ENCODE measurements at regions not wholly inside any gene's neighbourhood (a gene's known extent, or its start where the extent isn't known, plus 50 kb on each side); places are given as distances from the start of the nearest gene placed in this dataset.
A peak's percentile ranks its signal among the peaks of the same experiment; 100 is the strongest.

DNA sequence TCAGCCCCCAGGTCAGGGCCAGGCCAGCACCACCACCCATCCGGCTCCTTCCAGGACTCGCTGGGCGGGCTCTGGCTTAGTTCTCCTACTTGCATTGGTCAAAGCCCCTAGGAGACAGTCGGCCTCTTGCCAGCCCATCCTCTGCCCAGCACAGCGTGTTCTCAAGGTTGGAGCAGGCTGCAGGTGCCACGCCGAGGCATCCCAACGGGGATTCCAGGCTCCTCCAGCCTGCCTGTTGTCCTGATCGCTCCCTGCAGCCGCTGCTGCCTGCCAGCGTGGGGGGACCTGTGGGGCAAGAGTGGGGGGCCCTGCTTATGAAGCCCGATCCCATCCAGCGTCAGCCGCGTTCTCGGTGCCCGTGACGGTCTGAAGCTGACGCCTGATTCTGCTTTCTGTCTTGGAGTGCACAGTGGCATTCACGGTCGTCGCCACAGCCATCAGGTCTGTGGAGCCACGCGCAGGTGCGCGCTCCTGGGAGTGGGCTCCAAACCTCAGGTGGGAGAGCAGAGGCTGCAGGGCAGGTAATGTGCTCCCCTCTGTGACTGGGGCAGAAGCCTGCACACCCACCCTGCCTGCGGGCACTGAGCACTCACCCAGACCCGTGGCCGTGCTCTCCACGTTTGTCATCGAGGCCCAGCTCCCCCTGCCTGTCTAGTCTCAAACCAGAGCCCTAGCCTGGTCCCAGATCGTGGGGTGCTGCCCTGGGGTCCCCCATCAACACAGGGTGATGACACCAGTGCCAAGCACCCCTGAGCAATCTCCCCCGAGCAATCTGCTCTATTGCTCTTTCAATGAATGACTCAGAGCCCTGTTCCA lies 991.6 kb downstream of the BRD1 start:
- Mint-ChIP-seq H3K4me1 (ENCODE audit: low read depth) (no peaks in the 10 kb centered on the region), H3K36me3 (ENCODE audit: low read depth) (no peaks in the 10 kb centered on the region), H3K27me3 (peaks cover 20% of the 10 kb centered on the region), H3K4me3 (no peak overlapping the region), H3K27ac (no peak overlapping the region), H3K9me3 (peaks cover 21% of the 10 kb centered on the region)
- peak; percentile 14 for DNase-seq

GRCh38 chr22:48835364-48835763 lies 992.3 kb downstream of the BRD1 start:
- H3K27ac Mint-ChIP-seq, result no peak overlapping the region
- H3K4me3 Mint-ChIP-seq, result no peak overlapping the region
- peaks cover 19% of the 10 kb centered on the region for H3K27me3 Mint-ChIP-seq
- peaks cover 21% of the 10 kb centered on the region for H3K9me3 Mint-ChIP-seq
- peak; percentile 9 for DNase-seq
- H3K36me3 Mint-ChIP-seq (ENCODE audit: low read depth), result no peaks in the 10 kb centered on the region
- no peaks in the 10 kb centered on the region for H3K4me1 Mint-ChIP-seq (ENCODE audit: low read depth)

DNA sequence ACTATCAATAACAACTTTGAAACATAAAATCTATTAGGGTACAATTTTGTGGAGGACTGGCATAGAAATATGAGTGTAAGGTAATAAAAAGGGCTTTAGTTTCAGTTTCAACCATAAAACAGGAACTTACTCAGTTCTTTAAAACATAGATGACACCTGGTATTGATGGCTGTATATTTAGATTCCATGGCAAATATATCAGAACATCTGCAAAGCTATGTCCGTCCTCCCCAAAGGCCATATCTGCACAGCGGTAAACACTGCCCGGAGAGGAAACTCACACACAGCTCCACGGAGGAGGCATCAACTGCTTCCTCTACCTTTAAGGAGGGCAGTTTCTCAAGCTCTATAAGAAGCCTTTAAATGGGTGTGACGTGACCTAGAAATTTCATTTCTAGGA lies 993.3 kb downstream of the BRD1 start:
- no peak for DNase-seq
- Mint-ChIP-seq H3K36me3 (ENCODE audit: low read depth) (no peaks in the 10 kb centered on the region), H3K9me3 (peaks cover 21% of the 10 kb centered on the region), H3K4me3 (no peak overlapping the region), H3K4me1 (ENCODE audit: low read depth) (no peaks in the 10 kb centered on the region), H3K27me3 (peaks cover 25% of the 10 kb centered on the region), H3K27ac (no peak overlapping the region)

DNA sequence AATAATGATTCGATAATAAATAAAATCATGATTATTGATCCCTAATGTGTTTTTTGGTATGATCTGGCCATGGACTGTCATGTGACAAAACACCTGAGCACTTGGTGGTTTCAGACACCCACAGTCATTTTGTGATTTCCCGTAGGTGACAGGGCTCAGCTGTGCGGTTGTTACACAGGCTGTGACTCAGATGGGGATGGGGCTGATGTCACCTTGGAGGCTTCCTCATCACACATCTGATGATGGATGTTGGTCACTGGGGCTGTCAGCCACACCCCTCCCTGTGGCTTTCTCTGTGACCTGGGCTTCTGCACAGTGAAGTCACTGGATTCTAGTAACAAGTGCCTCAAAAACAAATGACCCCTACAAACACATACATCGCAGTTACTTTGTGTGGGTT lies 995.1 kb downstream of the BRD1 start:
- Mint-ChIP-seq H3K27ac (no peak overlapping the region), H3K4me1 (ENCODE audit: low read depth) (no peaks in the 10 kb centered on the region), H3K27me3 (peaks cover 36% of the 10 kb centered on the region), H3K4me3 (no peak overlapping the region), H3K9me3 (peaks cover 19% of the 10 kb centered on the region), H3K36me3 (ENCODE audit: low read depth) (no peaks in the 10 kb centered on the region)
- DNase-seq, result peak; percentile 25

- Mint-ChIP-seq H3K27ac (no peak overlapping the region), H3K4me3 (no peak overlapping the region), H3K27me3 (peaks cover 43% of the 10 kb centered on the region), H3K9me3 (peaks cover 10% of the 10 kb centered on the region), H3K4me1 (ENCODE audit: low read depth) (no peaks in the 10 kb centered on the region), H3K36me3 (ENCODE audit: low read depth) (no peaks in the 10 kb centered on the region)
- peak; percentile 8 for DNase-seq
Observed at GRCh38 chr22:48829908-48830307, 997.8 kb downstream of the BRD1 start.

GRCh38 chr22:48828688-48829087 lies 999.0 kb downstream of the BRD1 start:
- Mint-ChIP-seq H3K36me3 (ENCODE audit: low read depth) (no peaks in the 10 kb centered on the region), H3K4me1 (ENCODE audit: low read depth) (no peaks in the 10 kb centered on the region), H3K27me3 (peaks cover 41% of the 10 kb centered on the region), H3K27ac (no peak overlapping the region), H3K9me3 (peaks cover 10% of the 10 kb centered on the region), H3K4me3 (no peak overlapping the region)
- DNase-seq, result no peak

DNA sequence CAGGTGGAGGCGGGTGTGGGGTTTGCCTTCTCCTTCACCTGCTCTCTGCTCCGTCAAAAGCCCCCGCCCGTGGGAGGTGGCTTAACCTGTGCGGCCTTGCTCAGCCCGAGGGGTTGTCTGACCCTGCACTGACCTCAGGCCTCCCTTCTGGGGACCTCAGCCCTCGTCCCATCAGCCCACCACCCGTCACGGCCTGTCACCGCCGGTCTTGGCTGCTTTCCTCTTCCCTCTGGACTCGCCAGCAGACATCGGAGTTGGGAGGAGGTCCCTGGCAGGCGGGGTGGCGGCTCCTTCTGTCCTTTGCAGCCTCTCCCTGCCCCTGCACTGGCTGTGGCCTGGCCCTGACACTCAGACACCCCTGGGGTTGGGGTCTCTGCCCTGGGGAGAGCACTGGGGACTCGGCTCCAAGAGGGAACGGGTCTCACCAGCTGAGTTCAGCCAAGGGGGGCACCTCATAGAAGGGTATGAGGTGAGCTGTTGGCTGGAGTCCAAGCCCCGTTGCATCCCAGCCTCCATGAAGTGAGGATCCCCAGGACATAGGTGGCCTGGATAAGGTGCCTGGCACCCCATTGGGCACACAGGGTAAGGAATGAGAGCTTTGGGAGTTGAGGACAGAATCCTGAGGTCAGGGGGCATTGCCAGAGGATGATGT lies 999.6 kb downstream of the BRD1 start:
- Mint-ChIP-seq H3K9me3 (peaks cover 4% of the 10 kb centered on the region), H3K27me3 (peaks cover 35% of the 10 kb centered on the region)

DNA sequence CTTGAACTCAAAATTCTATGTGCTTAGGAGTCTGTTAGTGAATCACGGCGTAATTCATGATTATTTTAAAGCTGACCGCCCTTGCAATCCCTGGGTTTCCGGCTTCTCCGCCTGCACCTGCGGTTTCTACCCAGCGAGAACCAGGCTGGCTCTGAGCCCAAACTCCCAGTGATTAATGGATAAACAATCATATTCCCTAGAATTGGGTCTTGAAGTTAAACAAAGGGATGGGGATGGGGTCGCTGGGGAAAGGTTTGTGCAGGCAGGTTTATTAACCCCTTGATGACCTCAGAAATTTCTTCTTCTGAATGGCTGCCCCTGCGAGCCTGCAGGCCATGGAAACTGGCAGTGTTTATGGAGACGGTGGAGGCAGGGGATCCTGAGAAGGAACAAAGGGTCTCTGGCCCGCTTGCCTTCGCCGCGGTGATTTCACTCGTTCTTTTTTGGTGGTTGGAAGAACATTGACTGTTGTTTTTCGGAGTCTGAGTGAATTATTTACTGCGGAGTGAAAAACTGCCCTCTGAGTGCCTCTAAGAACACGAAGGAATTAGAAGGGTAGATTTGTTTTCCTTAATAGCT lies 1000.3 kb downstream of the BRD1 start:
- no peak for DNase-seq
- Mint-ChIP-seq H3K27ac (no peak overlapping the region), H3K27me3 (peaks cover 32% of the 10 kb centered on the region), H3K9me3 (no peaks in the 10 kb centered on the region), H3K4me1 (ENCODE audit: low read depth) (no peaks in the 10 kb centered on the region), H3K4me3 (no peak overlapping the region), H3K36me3 (ENCODE audit: low read depth) (no peaks in the 10 kb centered on the region)

More for the DNA sequence above, 999.6 kb downstream of the BRD1 start:
- DNase-seq, result peak; percentile 19
- Mint-ChIP-seq H3K27ac (no peak overlapping the region), H3K36me3 (ENCODE audit: low read depth) (no peaks in the 10 kb centered on the region), H3K4me1 (ENCODE audit: low read depth) (no peaks in the 10 kb centered on the region), H3K4me3 (no peak overlapping the region)

DNA sequence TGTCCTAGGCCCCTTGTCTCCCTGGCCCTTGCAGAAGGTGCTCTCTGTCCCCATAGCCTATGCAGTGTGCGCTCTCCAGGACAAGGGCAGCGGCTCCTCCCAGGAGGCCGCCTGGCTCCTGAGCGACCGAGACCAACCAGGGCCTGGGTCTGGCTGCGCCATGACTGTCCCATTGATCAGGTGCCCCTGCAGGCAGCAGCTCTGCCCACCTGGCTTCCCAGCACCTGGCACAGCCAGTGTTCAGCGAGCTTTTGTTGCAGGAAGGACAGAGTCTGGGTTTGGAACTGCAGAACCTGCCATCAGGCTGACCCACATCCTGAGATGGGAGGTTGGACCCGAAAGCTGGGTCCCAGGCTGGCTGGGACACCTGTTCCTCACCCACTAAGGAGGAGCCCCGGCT lies 1001.1 kb downstream of the BRD1 start:
- Mint-ChIP-seq H3K27me3 (peaks cover 32% of the 10 kb centered on the region), H3K27ac (no peak overlapping the region), H3K36me3 (ENCODE audit: low read depth) (no peaks in the 10 kb centered on the region), H3K4me1 (ENCODE audit: low read depth) (no peaks in the 10 kb centered on the region), H3K9me3 (no peaks in the 10 kb centered on the region), H3K4me3 (no peak overlapping the region)
- DNase-seq, result peak; percentile 11

GRCh38 chr22:48825802-48826520 lies 1001.7 kb downstream of the BRD1 start:
- no peaks in the 10 kb centered on the region for H3K9me3 Mint-ChIP-seq
- no peak overlapping the region for H3K4me3 Mint-ChIP-seq
- H3K4me1 Mint-ChIP-seq (ENCODE audit: low read depth), result no peaks in the 10 kb centered on the region
- H3K27ac Mint-ChIP-seq, result no peak overlapping the region
- H3K27me3 Mint-ChIP-seq, result peaks cover 33% of the 10 kb centered on the region
- no peaks in the 10 kb centered on the region for H3K36me3 Mint-ChIP-seq (ENCODE audit: low read depth)
- peak; percentile 26 for DNase-seq

- no peak overlapping the region for H3K4me3 Mint-ChIP-seq
- H3K4me1 Mint-ChIP-seq (ENCODE audit: low read depth), result no peaks in the 10 kb centered on the region
- no peak overlapping the region for H3K27ac Mint-ChIP-seq
- no peaks in the 10 kb centered on the region for H3K9me3 Mint-ChIP-seq
- DNase-seq, result peak; percentile 20
- H3K36me3 Mint-ChIP-seq (ENCODE audit: low read depth), result no peaks in the 10 kb centered on the region
- H3K27me3 Mint-ChIP-seq, result peaks cover 31% of the 10 kb centered on the region
Observed at GRCh38 chr22:48824712-48825651, 1002.7 kb downstream of the BRD1 start.

GRCh38 chr22:48823941-48824340 lies 1003.7 kb downstream of the BRD1 start:
- H3K4me1 Mint-ChIP-seq (ENCODE audit: low read depth), result no peaks in the 10 kb centered on the region
- peaks cover 23% of the 10 kb centered on the region for H3K27me3 Mint-ChIP-seq
- no peaks in the 10 kb centered on the region for H3K36me3 Mint-ChIP-seq (ENCODE audit: low read depth)
- no peak overlapping the region for H3K4me3 Mint-ChIP-seq
- no peaks in the 10 kb centered on the region for H3K9me3 Mint-ChIP-seq
- H3K27ac Mint-ChIP-seq, result no peak overlapping the region
- DNase-seq, result peak; percentile 8

GRCh38 chr22:48822278-48823233 lies 1005.1 kb downstream of the BRD1 start:
- H3K27me3 Mint-ChIP-seq, result peaks cover 15% of the 10 kb centered on the region

More at GRCh38 chr22:48822278-48823233, 1005.1 kb downstream of the BRD1 start:
- Mint-ChIP-seq H3K27ac (no peak overlapping the region), H3K36me3 (ENCODE audit: low read depth) (no peaks in the 10 kb centered on the region), H3K9me3 (no peaks in the 10 kb centered on the region), H3K4me3 (no peak overlapping the region), H3K4me1 (ENCODE audit: low read depth) (no peaks in the 10 kb centered on the region)
- DNase-seq, result peak; percentile 11

Data from activated T-cell treated with anti-CD3 and anti-CD28 coated beads, Interleukin-2, amount 50 U/mL, for 24 hours (primary cell).